H9 (cell line): ENCODE measurements at regions not wholly inside any gene's neighbourhood (a gene's known extent, or its start where the extent isn't known, plus 50 kb on each side); places are given as distances from the start of the nearest gene placed in this dataset.

Experiments
- DNase-seq: peaks from one replicate; pipeline ENCODE4 v3.0.0-alpha.2; 2017
- H2AFZ ChIP-seq: one replicate; pipeline ENCODE4 v1.6.1; 2013; ENCODE audit warnings: mild to moderate bottlenecking, low read length, control low read depth, moderate library complexity
- H2AK5ac ChIP-seq: 2 replicates; pipeline ENCODE4 v1.6.1; 2013; ENCODE audit warnings: low read length, control low read depth, mixed read lengths; ENCODE audit not compliant: insufficient read length
- H2BK120ac ChIP-seq: one replicate; pipeline ENCODE4 v1.6.1; 2013; ENCODE audit warnings: low read depth, mild to moderate bottlenecking, low read length, control low read depth, inconsistent platforms; ENCODE audit not compliant: poor library complexity, severe bottlenecking
- H2BK12ac ChIP-seq: 2 replicates; pipeline ENCODE4 v1.6.1; 2013; ENCODE audit warnings: low read length, control low read depth, mixed read lengths, low read depth; ENCODE audit not compliant: insufficient read length
- H2BK15ac ChIP-seq: 2 replicates; pipeline ENCODE4 v1.6.1; 2013; ENCODE audit warnings: low read depth, low read length, control low read depth
- H2BK20ac ChIP-seq: one replicate; pipeline ENCODE4 v1.6.1; 2013; ENCODE audit warnings: low read depth, mild to moderate bottlenecking, low read length, control low read depth, inconsistent platforms; ENCODE audit not compliant: poor library complexity, severe bottlenecking
- H2BK5ac ChIP-seq: 2 replicates; pipeline ENCODE4 v1.6.1; 2013; ENCODE audit warnings: low read length, control low read depth, mixed read lengths; ENCODE audit not compliant: insufficient read length
- H3K14ac ChIP-seq: 2 replicates; pipeline ENCODE4 v1.6.1; 2013; ENCODE audit warnings: low read length, control low read depth; ENCODE audit not compliant: insufficient read depth
- H3K18ac ChIP-seq: 2 replicates; pipeline ENCODE4 v1.6.1; 2013; ENCODE audit warnings: low read depth, mild to moderate bottlenecking, mixed read lengths, low read length, control low read depth; ENCODE audit not compliant: insufficient read length
- H3K23ac ChIP-seq: 2 replicates; pipeline ENCODE4 v1.6.1; 2013; ENCODE audit warnings: low read length, control low read depth, mixed read lengths, low read depth; ENCODE audit not compliant: insufficient read length
- H3K23me2 ChIP-seq: 2 replicates; pipeline ENCODE4 v1.6.1; 2013; ENCODE audit warnings: low read depth, mild to moderate bottlenecking, mixed read lengths, low read length, control low read depth; ENCODE audit not compliant: insufficient read length, poor library complexity, severe bottlenecking
- H3K27ac ChIP-seq: 2 replicates; pipeline ENCODE4 v1.5.1; 2013; ENCODE audit warnings: low read length, control low read depth, mixed read lengths, low read depth; ENCODE audit not compliant: insufficient read length
- H3K27me3 ChIP-seq: 2 replicates; pipeline ENCODE4 v1.6.1; 2013; ENCODE audit warnings: low read length, control low read depth, inconsistent platforms; ENCODE audit not compliant: insufficient read depth
- H3K4ac ChIP-seq: 2 replicates; pipeline ENCODE4 v1.6.1; 2013; ENCODE audit warnings: low read depth, mild to moderate bottlenecking, control low read depth, inconsistent platforms, low read length, moderate library complexity
- H3K4me1 ChIP-seq: 2 replicates; pipeline ENCODE4 v1.6.1; 2013; ENCODE audit warnings: low read length, control low read depth, inconsistent platforms; ENCODE audit not compliant: insufficient read depth
- H3K4me2 ChIP-seq: 2 replicates; pipeline ENCODE4 v1.6.1; 2013; ENCODE audit warnings: low read length, control low read depth, mixed read lengths; ENCODE audit not compliant: insufficient read length, insufficient read depth
- H3K56ac ChIP-seq: 2 replicates; pipeline ENCODE4 v1.6.1; 2013; ENCODE audit warnings: low read depth, mild to moderate bottlenecking, mixed read lengths, low read length, control low read depth; ENCODE audit not compliant: insufficient read length
- H3K79me1 ChIP-seq: 2 replicates; pipeline ENCODE4 v1.6.1; 2013; ENCODE audit warnings: low read depth, mild to moderate bottlenecking, moderate library complexity, low read length, control low read depth, inconsistent platforms; ENCODE audit not compliant: insufficient read depth, poor library complexity, severe bottlenecking
- H3K79me2 ChIP-seq: 2 replicates; pipeline ENCODE4 v1.6.1; 2013; ENCODE audit warnings: low read length, control low read depth, inconsistent platforms; ENCODE audit not compliant: insufficient read depth
- H3K9ac ChIP-seq: 2 replicates; pipeline ENCODE4 v1.6.1; 2013; ENCODE audit warnings: low read length, control low read depth, mixed read lengths; ENCODE audit not compliant: insufficient read length; ENCODE audit errors: extremely low read depth
- H3K9me3 ChIP-seq: one replicate; pipeline ENCODE4 v1.6.1; 2013; ENCODE audit warnings: low read depth, low read length, inconsistent platforms; ENCODE audit not compliant: control insufficient read depth
- H3T11ph ChIP-seq: one replicate; pipeline ENCODE4 v1.6.1; 2013; ENCODE audit warnings: mild to moderate bottlenecking, low read length, control low read depth, inconsistent platforms
- H4K20me1 ChIP-seq: one replicate; pipeline ENCODE4 v1.6.1; 2013; ENCODE audit not compliant: control insufficient read depth, insufficient read length, insufficient read depth
- H4K5ac ChIP-seq: 2 replicates; pipeline ENCODE4 v1.6.1; 2013; ENCODE audit warnings: low read depth, mild to moderate bottlenecking, mixed read lengths, low read length, control low read depth; ENCODE audit not compliant: insufficient read length
- H4K8ac ChIP-seq: replicated peaks from 2 replicates; pipeline ENCODE4 v1.6.1; 2013; ENCODE audit warnings: low read length, control low read depth, mixed read lengths, low read depth; ENCODE audit not compliant: insufficient read length
- H4K91ac ChIP-seq: 2 replicates; pipeline ENCODE4 v1.6.1; 2013; ENCODE audit warnings: low read depth, mild to moderate bottlenecking, moderate library complexity, mixed read lengths, low read length, control low read depth; ENCODE audit not compliant: insufficient read length
- H3K27ac Mint-ChIP-seq, 3 experiments: 2 replicates in 2 of 3; 3 replicates in 1 of 3; pipeline ENCODE4 v1.8.0; 2020 to 2021; ENCODE audit warnings: mixed read lengths in 3 of 3, mild to moderate bottlenecking in 1 of 3, moderate library complexity in 1 of 3
- H3K27me3 Mint-ChIP-seq: 2 replicates; pipeline ENCODE4 v1.8.0; 2021; ENCODE audit warnings: low read depth, mild to moderate bottlenecking, moderate library complexity, mixed read lengths
- H3K36me3 Mint-ChIP-seq, 3 experiments: 2 replicates in 2 of 3; 3 replicates in 1 of 3; pipeline ENCODE4 v1.8.0; 2020 to 2021; ENCODE audit warnings: low read depth in 3 of 3, mixed read lengths in 3 of 3; ENCODE audit not compliant: insufficient read depth in 1 of 3
- H3K4me1 Mint-ChIP-seq, 2 experiments: 2 replicates each; pipeline ENCODE4 v1.8.0; 2020; ENCODE audit warnings: mixed read lengths in 2 of 2
- H3K4me3 Mint-ChIP-seq, 2 experiments: 2 replicates in 1 of 2; 3 replicates in 1 of 2; pipeline ENCODE4 v1.8.0; 2020 to 2021; ENCODE audit warnings: mild to moderate bottlenecking in 2 of 2, mixed read lengths in 2 of 2, moderate library complexity in 1 of 2
- H3K9me3 Mint-ChIP-seq, 2 experiments: 2 replicates in 1 of 2; 3 replicates in 1 of 2; pipeline ENCODE4 v1.8.0; 2020; ENCODE audit warnings: mild to moderate bottlenecking in 2 of 2, mixed read lengths in 2 of 2, moderate library complexity in 1 of 2
- WGBS: extraction: QIAGEN DNeasy Blood & Tissue Kit; methylation state at CpG from one replicate; pipeline ENCODE4 v1.1.7; 2013; ENCODE audit warnings: missing lambda C conversion rate, low lambda C conversion rate, mixed read lengths; ENCODE audit not compliant: insufficient read length; ENCODE audit errors: extremely low coverage; 5-methylcytosine and 5-hydroxymethylcytosine counted together
- TF ChIP-seq, protein P1 (sequence below): fragments of 200-600 bp; sonication (generic); conservative IDR thresholded peaks from 3 replicates; pipeline ENCODE4 v1.8.0; 2021; ENCODE audit warnings: antibody characterized with exemption, mild to moderate bottlenecking

DNA sequence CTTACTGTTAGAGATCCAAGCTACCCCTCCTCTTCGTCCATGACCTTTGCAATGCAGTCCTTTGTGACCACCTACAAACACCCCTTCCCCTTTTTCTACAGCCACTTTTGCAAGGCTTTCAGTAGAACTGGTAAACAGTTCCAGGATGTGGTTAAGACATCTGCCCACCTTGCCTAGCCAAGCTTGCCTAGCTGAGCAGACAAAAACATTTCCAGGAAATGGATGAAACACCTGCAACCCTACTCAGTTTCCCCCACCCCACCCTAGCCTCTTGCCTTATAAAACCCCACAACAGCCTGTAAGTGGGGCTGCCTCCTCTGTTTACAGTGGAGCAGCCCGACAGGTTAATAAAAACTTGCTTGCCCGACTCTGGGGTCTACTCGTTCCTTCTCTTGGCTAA is 133.8 kb downstream of the ZC4H2 start:
- no CpG with 5 or more reads among the region's 4 CpGs for WGBS

More for the DNA sequence above, 133.8 kb downstream of the ZC4H2 start:
- H3K27ac ChIP-seq: no peak overlapping the region
- H3K79me1 ChIP-seq: no peaks in the 10 kb centered on the region
- H3K23me2 ChIP-seq: no peaks in the 10 kb centered on the region
- H3K27me3 ChIP-seq: no peaks in the 10 kb centered on the region
- no peak overlapping the region; a peak in 1 of 5 replicates for H3K4me3 Mint-ChIP-seq
- no peak overlapping the region for H2BK15ac ChIP-seq
- H2BK20ac ChIP-seq: no peak overlapping the region
- no peaks in the 10 kb centered on the region for H4K20me1 ChIP-seq
- no peak overlapping the region for H3K14ac ChIP-seq
- H3K9me3 Mint-ChIP-seq: peaks cover 25 to 60% of the 10 kb centered on the region in 2 experiments
- H3K4me1 Mint-ChIP-seq: no peaks in the 10 kb centered on the region
- no peak overlapping the region for H4K8ac ChIP-seq
- no peak overlapping the region for H3K9ac ChIP-seq
- DNase-seq: no peak
- H4K5ac ChIP-seq: no peak overlapping the region
- H3K56ac ChIP-seq: no peak overlapping the region
- H4K91ac ChIP-seq: no peak overlapping the region
- peaks cover 31% of the 10 kb centered on the region for H3K9me3 ChIP-seq
- no peak overlapping the region for H2BK5ac ChIP-seq
- H3K4me2 ChIP-seq: no peak overlapping the region
- no peak overlapping the region for H3T11ph ChIP-seq
- no peak overlapping the region for H3K27ac Mint-ChIP-seq
- H3K79me2 ChIP-seq: no peaks in the 10 kb centered on the region
- no peak overlapping the region for H2AK5ac ChIP-seq
- no peaks in the 10 kb centered on the region; a peak in 3 of 7 replicates for H3K36me3 Mint-ChIP-seq
- H3K4ac ChIP-seq: no peak overlapping the region
- no peak overlapping the region for H2AFZ ChIP-seq
- H2BK120ac ChIP-seq: no peak overlapping the region
- no peak overlapping the region for H3K23ac ChIP-seq
- no peaks in the 10 kb centered on the region for H3K4me1 ChIP-seq
- H2BK12ac ChIP-seq: no peak overlapping the region
- H3K27me3 Mint-ChIP-seq: no peaks in the 10 kb centered on the region
- H3K18ac ChIP-seq: no peak overlapping the region
- TF ChIP-seq, protein P1, sequence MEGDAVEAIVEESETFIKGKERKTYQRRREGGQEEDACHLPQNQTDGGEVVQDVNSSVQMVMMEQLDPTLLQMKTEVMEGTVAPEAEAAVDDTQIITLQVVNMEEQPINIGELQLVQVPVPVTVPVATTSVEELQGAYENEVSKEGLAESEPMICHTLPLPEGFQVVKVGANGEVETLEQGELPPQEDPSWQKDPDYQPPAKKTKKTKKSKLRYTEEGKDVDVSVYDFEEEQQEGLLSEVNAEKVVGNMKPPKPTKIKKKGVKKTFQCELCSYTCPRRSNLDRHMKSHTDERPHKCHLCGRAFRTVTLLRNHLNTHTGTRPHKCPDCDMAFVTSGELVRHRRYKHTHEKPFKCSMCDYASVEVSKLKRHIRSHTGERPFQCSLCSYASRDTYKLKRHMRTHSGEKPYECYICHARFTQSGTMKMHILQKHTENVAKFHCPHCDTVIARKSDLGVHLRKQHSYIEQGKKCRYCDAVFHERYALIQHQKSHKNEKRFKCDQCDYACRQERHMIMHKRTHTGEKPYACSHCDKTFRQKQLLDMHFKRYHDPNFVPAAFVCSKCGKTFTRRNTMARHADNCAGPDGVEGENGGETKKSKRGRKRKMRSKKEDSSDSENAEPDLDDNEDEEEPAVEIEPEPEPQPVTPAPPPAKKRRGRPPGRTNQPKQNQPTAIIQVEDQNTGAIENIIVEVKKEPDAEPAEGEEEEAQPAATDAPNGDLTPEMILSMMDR: no peak
